Stomach (tissue), 4 donors: ENCODE measurements at regions not wholly inside any gene's neighbourhood (a gene's known extent, or its start where the extent isn't known, plus 50 kb on each side); places are given as distances from the start of the nearest gene placed in this dataset.

Experiments
- CTCF ChIP-seq, 7 experiments: fragments of 450-650 bp in 4 of 7; fragments of 200-600 bp in 3 of 7; sonication (generic) in 3 of 7; IDR thresholded peaks; one replicate each; pipeline ENCODE4 v1.5.1; 2016 to 2019; ENCODE audit warnings: antibody characterized with exemption in 7 of 7, control low read depth in 2 of 7, mild to moderate bottlenecking in 1 of 7
- POLR2A ChIP-seq, 4 donors: fragments of 450-650 bp; IDR thresholded peaks; one replicate each; pipeline ENCODE4 v1.6.1; 2016; ENCODE audit warnings: antibody characterized with exemption in 4 of 4, control low read depth in 2 of 4, mild to moderate bottlenecking in 1 of 4, moderate library complexity in 1 of 4

GRCh38 chr12:102753802-102754201 lies 163.2 kb downstream of the PAH start:
- no peak for TF ChIP-seq POLR2A (IDR thresholded peaks at IDR 0.05)
- TF ChIP-seq CTCF (IDR thresholded peaks at IDR 0.05), result no peak
